ENCODE measurements at regions not wholly inside any gene's neighbourhood (a gene's known extent, or its start where the extent isn't known, plus 50 kb on each side); places are given as distances from the start of the nearest gene placed in this dataset.

GRCh38 chr14:22493753-22494152 is 95.3 kb downstream of the DAD1 start:
- H3K27me3 ChIP-seq (ENCODE audit: control insufficient read depth, insufficient read depth, low read length) = no peaks in the 10 kb centered on the region; the same call in none of the 2 replicates
- POLR2A ChIA-PET = no interaction called here
- CTCF ChIA-PET = no interaction called here
- no TSS peak for BruUV-seq (replicated peaks)
- H3K4me1 ChIP-seq (ENCODE audit: control insufficient read depth, insufficient read depth, low read length) = no peaks in the 10 kb centered on the region
- no peak for DNase-seq (ENCODE audit: low read depth, low spot score)
- TF ChIP-seq TCF7L2 (IDR thresholded peaks at IDR 0.05; ENCODE audit: low read depth, low read length) = no peak
- no peak for TF ChIP-seq SIN3A (IDR thresholded peaks at IDR 0.05; ENCODE audit: borderline replicate concordance, insufficient read depth, low read depth, low read length)
- TF ChIP-seq POLR2AphosphoS5 (IDR thresholded peaks at IDR 0.05; ENCODE audit: low read depth, low read length) = no peak
- TF ChIP-seq CTCF (IDR thresholded peaks at IDR 0.05) = no peak
- no peak for TF ChIP-seq REST (IDR thresholded peaks at IDR 0.05; ENCODE audit: insufficient read depth in 1 of 2, low read depth in 2 of 2, low read length in 1 of 2)
- H3K36me3 ChIP-seq (ENCODE audit: control insufficient read depth, insufficient read depth, low read length) = no peaks in the 10 kb centered on the region
- no peak overlapping the region for H3K4me3 ChIP-seq (ENCODE audit: low read depth in 2 of 2, low read length in 2 of 2)
- no peaks in the 10 kb centered on the region for H3K9me3 ChIP-seq (ENCODE audit: control insufficient read depth, insufficient read depth, low read depth, low read length)
- intact Hi-C loops (cut with micrococcal nuclease; ENCODE audit: unreplicated experiment) = no loop called here
- in situ Hi-C loops (cut with HindIII; ENCODE audit: low pct_unique_long_range_greater_than_20kb, low sequenced_read_pairs) = no loop called here
- no peak overlapping the region for H3K27ac ChIP-seq (ENCODE audit: low read length)
- no peak for ATAC-seq

GRCh38 chr14:22492622-22493542 is 96.1 kb downstream of the DAD1 start:
- ChIA-PET POLR2A (no interaction called here), CTCF (no interaction called here)
- intact Hi-C loops (cut with micrococcal nuclease; ENCODE audit: unreplicated experiment) (no loop called here), in situ Hi-C loops (cut with HindIII; ENCODE audit: low pct_unique_long_range_greater_than_20kb, low sequenced_read_pairs) (no loop called here)
- no peaks in the 10 kb centered on the region for H3K9me3 ChIP-seq (ENCODE audit: control insufficient read depth, insufficient read depth, low read depth, low read length)
- DNase-seq (ENCODE audit: low read depth, low spot score) (no peak), ATAC-seq (no peak)
- no peaks in the 10 kb centered on the region; the same call in none of the 2 replicates for H3K27me3 ChIP-seq (ENCODE audit: control insufficient read depth, insufficient read depth, low read length)
- no TSS peak for BruUV-seq (replicated peaks)
- no peaks in the 10 kb centered on the region for H3K36me3 ChIP-seq (ENCODE audit: control insufficient read depth, insufficient read depth, low read length)
- no peaks in the 10 kb centered on the region for H3K4me1 ChIP-seq (ENCODE audit: control insufficient read depth, insufficient read depth, low read length)
- TF ChIP-seq TCF7L2 (IDR thresholded peaks at IDR 0.05; ENCODE audit: low read depth, low read length) (no peak), REST (IDR thresholded peaks at IDR 0.05; ENCODE audit: insufficient read depth in 1 of 2, low read depth in 2 of 2, low read length in 1 of 2) (no peak), POLR2AphosphoS5 (IDR thresholded peaks at IDR 0.05; ENCODE audit: low read depth, low read length) (no peak)
- H3K27ac ChIP-seq (ENCODE audit: low read length) = no peak overlapping the region
- H3K4me3 ChIP-seq (ENCODE audit: low read depth in 2 of 2, low read length in 2 of 2) = no peak overlapping the region
